ENCODE measurements at regions not wholly inside any gene's neighbourhood (a gene's known extent, or its start where the extent isn't known, plus 50 kb on each side); places are given as distances from the start of the nearest gene placed in this dataset.

GRCh38 chr1:177775924-177776323 lies 193.9 kb downstream of the SEC16B start:
- DNase-seq (no peak), ATAC-seq (no peak)
- BruUV-seq (replicated peaks), result no TSS peak
- Histone ChIP-seq H3K36me3 (ENCODE audit: low read depth, low read length) (no peaks in the 10 kb centered on the region), H3K27ac (ENCODE audit: low read length) (no peak overlapping the region), H3K9me3 (ENCODE audit: low read length) (no peaks in the 10 kb centered on the region), H3K79me2 (ENCODE audit: low read length) (no peaks in the 10 kb centered on the region), H3K27me3 (ENCODE audit: low read length) (no peaks in the 10 kb centered on the region), H3K9me2 (replicated peaks; ENCODE audit: low read length) (no peaks in the 10 kb centered on the region), H3K4me1 (ENCODE audit: insufficient read depth, low read length) (no peaks in the 10 kb centered on the region), H4K20me1 (ENCODE audit: low read length) (no peaks in the 10 kb centered on the region), H2AFZ (ENCODE audit: low read length) (no peak overlapping the region), H3F3A (ENCODE audit: low read length, unreplicated experiment) (no peaks in the 10 kb centered on the region), H3K4me3 (ENCODE audit: low read length) (no peak overlapping the region), H3K4me2 (ENCODE audit: low read length) (no peak overlapping the region), H3K9ac (ENCODE audit: low read length) (no peak overlapping the region)
- intact Hi-C loops (cut with micrococcal nuclease), result no loop called here
- TF ChIP-seq EZH2 (IDR thresholded peaks at IDR 0.05; ENCODE audit: low read length, unreplicated experiment), result no peak
- CTCF ChIA-PET, result no interaction called here
- POLR2A ChIA-PET (ENCODE audit: unreplicated experiment), result no interaction called here

DNA sequence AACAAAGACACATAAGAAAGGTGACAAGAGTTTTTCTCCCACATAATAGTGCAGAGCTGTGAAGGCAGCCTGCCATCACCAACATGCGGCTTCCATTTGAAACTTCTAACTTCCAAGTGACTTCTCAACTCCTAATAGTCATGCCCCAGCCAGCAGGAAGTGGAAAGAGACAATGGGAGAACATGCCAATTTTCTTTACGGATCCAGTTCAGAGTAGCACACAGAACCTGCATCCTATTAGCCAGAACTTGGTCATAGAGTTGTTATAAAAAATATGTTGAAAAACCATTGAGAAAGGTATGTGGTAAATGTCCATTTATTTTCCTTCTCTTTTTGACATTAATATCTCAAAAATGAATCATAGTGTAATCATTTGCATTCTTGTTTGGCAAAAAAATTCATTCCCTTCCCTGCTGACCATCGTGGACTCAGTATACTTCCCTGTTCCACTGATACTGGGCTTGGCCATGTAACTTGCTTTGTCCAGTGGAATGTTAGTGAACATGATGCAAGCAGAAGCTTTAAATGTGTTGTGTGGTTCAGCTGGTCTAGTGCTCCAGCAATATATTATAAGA lies 197.4 kb downstream of the SEC16B start:
- DNase-seq, result no peak
- Histone ChIP-seq H3K79me2 (ENCODE audit: low read length) (no peaks in the 10 kb centered on the region), H3K27me3 (ENCODE audit: low read length) (no peaks in the 10 kb centered on the region), H3K36me3 (ENCODE audit: low read depth, low read length) (no peaks in the 10 kb centered on the region), H3K9me2 (replicated peaks; ENCODE audit: low read length) (no peaks in the 10 kb centered on the region), H3K4me3 (ENCODE audit: low read length) (no peak overlapping the region), H3K4me1 (ENCODE audit: insufficient read depth, low read length) (no peaks in the 10 kb centered on the region), H3F3A (ENCODE audit: low read length, unreplicated experiment) (no peaks in the 10 kb centered on the region), H3K27ac (ENCODE audit: low read length) (no peak overlapping the region), H4K20me1 (ENCODE audit: low read length) (no peaks in the 10 kb centered on the region), H2AFZ (ENCODE audit: low read length) (no peak overlapping the region), H3K9ac (ENCODE audit: low read length) (no peak overlapping the region), H3K9me3 (ENCODE audit: low read length) (no peaks in the 10 kb centered on the region), H3K4me2 (ENCODE audit: low read length) (no peak overlapping the region)
- ChIA-PET CTCF (no interaction called here), POLR2A (ENCODE audit: unreplicated experiment) (no interaction called here)
- BruUV-seq (replicated peaks), result no TSS peak
- TF ChIP-seq EZH2 (IDR thresholded peaks at IDR 0.05; ENCODE audit: low read length, unreplicated experiment), result no peak
- TF ChIP-seq CTCF (conservative IDR thresholded peaks at IDR 0.05; ENCODE audit: low read depth, low read length), result no peak
- no peak for TF ChIP-seq EZH2phosphoT487 (IDR thresholded peaks at IDR 0.05; ENCODE audit: borderline replicate concordance, low read length)
- no peak for ATAC-seq
- intact Hi-C loops (cut with micrococcal nuclease), result no loop called here

GRCh38 chr1:177771688-177772087 lies 198.2 kb downstream of the SEC16B start:
- no peaks in the 10 kb centered on the region for H3K9me2 ChIP-seq (replicated peaks; ENCODE audit: low read length)
- H3K27ac ChIP-seq (ENCODE audit: low read length), result no peak overlapping the region
- intact Hi-C loops (cut with micrococcal nuclease), result no loop called here
- no peak overlapping the region for H3K4me3 ChIP-seq (ENCODE audit: low read length)
- H3K27me3 ChIP-seq (ENCODE audit: low read length), result no peaks in the 10 kb centered on the region
- H2AFZ ChIP-seq (ENCODE audit: low read length), result no peak overlapping the region
- no peaks in the 10 kb centered on the region for H3K4me1 ChIP-seq (ENCODE audit: insufficient read depth, low read length)
- TF ChIP-seq EZH2phosphoT487 (IDR thresholded peaks at IDR 0.05; ENCODE audit: borderline replicate concordance, low read length) (no peak), CTCF (conservative IDR thresholded peaks at IDR 0.05; ENCODE audit: low read depth, low read length) (no peak), EZH2 (IDR thresholded peaks at IDR 0.05; ENCODE audit: low read length, unreplicated experiment) (no peak)
- POLR2A ChIA-PET (ENCODE audit: unreplicated experiment), result no interaction called here
- no peak overlapping the region for H3K9ac ChIP-seq (ENCODE audit: low read length)
- H3K9me3 ChIP-seq (ENCODE audit: low read length), result no peaks in the 10 kb centered on the region
- H3F3A ChIP-seq (ENCODE audit: low read length, unreplicated experiment), result no peaks in the 10 kb centered on the region
- no peak for DNase-seq
- H3K79me2 ChIP-seq (ENCODE audit: low read length), result no peaks in the 10 kb centered on the region
- CTCF ChIA-PET, result no interaction called here
- no TSS peak for BruUV-seq (replicated peaks)
- no peak for ATAC-seq
- H3K4me2 ChIP-seq (ENCODE audit: low read length), result no peak overlapping the region
- no peaks in the 10 kb centered on the region for H3K36me3 ChIP-seq (ENCODE audit: low read depth, low read length)
- no peaks in the 10 kb centered on the region for H4K20me1 ChIP-seq (ENCODE audit: low read length)

All from PC-3 (cell line).